Epithelial cell of proximal tubule (primary cell): ENCODE measurements at regions not wholly inside any gene's neighbourhood (a gene's known extent, or its start where the extent isn't known, plus 50 kb on each side); places are given as distances from the start of the nearest gene placed in this dataset.

ENCODE experiments used
- DNase-seq: peaks from one replicate; pipeline ENCODE4 v3.0.0-alpha.2; 2011; ENCODE audit warnings: low read depth
- H3K4me3 ChIP-seq: 2 replicates; pipeline ENCODE4 v1.5.1; 2011; ENCODE audit warnings: low read depth, mild to moderate bottlenecking, low read length
- TF ChIP-seq, protein P1 (sequence below): conservative IDR thresholded peaks from 2 replicates; pipeline ENCODE4 v1.5.1; 2012; ENCODE audit warnings: low read depth, mild to moderate bottlenecking, low read length

DNA sequence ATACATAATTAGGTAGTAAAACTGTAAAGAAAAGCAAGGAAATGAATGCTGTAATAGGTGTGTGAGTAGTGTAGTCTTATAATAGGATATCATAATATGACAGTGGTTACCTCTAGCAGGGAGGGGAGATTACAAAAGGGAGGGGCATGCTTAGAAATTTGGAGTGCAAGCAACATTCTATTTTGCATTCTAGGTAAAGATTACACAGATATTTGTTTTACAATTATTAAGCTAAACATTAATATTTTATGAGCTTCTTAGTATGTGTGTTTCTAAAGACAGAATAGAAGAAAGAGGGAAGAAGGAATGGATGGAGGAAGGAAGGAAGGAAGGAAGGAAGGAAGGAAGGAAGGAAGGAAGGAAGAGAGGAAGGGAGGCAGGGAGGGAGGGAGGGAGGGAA, 177.9 kb downstream of the PAX3 start:
- DNase-seq, result no peak
- no peak overlapping the region for H3K4me3 ChIP-seq
- TF ChIP-seq, protein P1, sequence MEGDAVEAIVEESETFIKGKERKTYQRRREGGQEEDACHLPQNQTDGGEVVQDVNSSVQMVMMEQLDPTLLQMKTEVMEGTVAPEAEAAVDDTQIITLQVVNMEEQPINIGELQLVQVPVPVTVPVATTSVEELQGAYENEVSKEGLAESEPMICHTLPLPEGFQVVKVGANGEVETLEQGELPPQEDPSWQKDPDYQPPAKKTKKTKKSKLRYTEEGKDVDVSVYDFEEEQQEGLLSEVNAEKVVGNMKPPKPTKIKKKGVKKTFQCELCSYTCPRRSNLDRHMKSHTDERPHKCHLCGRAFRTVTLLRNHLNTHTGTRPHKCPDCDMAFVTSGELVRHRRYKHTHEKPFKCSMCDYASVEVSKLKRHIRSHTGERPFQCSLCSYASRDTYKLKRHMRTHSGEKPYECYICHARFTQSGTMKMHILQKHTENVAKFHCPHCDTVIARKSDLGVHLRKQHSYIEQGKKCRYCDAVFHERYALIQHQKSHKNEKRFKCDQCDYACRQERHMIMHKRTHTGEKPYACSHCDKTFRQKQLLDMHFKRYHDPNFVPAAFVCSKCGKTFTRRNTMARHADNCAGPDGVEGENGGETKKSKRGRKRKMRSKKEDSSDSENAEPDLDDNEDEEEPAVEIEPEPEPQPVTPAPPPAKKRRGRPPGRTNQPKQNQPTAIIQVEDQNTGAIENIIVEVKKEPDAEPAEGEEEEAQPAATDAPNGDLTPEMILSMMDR, result no peak

DNA sequence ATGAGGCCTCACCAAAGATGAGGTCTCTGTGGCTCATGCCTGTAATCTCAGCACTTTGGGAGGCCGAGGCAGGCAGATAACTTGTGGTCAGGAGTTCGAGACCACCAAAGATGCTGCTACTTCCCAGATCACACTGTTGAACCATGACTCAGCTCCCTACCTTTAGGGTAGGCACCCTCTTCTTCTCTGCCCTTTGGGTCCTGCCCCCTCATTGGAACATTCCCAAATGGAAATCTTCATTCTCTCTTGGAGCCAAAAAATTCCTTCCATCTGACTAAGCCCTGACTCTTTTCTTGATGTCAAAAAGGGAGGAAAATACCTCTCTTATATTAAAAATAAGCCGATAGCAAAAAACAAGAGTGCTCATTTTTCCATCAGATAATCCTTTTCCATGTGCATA, 183.5 kb downstream of the PAX3 start:
- no peak overlapping the region for H3K4me3 ChIP-seq
- no peak for DNase-seq
- TF ChIP-seq, protein P1, result no peak

DNA sequence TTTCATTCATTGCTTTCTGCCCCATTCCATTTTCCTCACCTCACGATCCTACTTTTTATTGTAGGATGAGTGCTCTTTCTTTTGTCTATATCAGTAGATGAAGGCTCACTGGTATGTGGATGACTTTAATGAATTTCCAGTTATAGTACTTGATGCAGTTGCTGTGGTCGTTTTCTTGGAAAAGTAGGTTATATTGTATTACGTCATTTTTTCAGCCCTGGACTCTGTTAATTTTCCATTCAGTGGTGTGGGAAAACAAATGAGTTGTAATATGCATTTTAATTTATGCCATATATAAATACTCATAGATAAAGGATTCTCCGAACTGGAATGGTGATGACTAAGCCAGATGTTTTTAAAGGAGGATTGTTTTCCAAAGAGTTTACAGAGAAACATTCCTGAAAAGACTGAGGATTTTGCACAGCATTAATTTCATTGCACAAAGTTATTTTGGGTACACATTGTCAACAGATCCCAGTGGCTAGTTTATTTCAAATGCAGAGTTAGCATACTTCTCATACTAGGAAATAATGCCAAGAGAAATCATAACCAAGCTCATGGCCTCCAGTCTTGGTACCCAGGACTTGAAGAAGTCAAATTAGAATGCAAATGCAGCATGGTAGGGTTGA, 189.7 kb downstream of the PAX3 start:
- TF ChIP-seq, protein P1, result no peak
- DNase-seq, result no peak

DNA sequence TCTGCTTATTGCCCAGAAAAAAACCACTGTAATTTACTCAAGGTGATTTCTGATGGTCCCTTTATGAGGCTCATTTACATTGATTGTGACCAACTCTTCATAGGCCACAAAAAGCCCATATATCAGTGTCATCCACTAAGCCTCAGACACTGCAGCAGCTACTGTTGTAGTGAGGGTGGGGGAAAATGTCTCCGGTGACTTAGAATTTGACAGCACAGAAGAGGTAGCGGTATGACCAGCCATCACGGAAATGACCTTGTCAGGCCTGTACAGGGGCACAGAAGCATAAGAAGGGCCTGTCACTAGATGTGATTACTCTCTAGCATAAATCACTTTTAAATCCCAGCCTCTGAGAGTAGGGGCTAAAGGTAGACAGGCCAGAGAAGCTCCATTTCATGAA, 190.3 kb downstream of the PAX3 start:
- no peak overlapping the region for H3K4me3 ChIP-seq
- no peak for DNase-seq
- TF ChIP-seq, protein P1, result no peak

More for the DNA sequence above, 189.7 kb downstream of the PAX3 start:
- H3K4me3 ChIP-seq, result no peak overlapping the region

DNA sequence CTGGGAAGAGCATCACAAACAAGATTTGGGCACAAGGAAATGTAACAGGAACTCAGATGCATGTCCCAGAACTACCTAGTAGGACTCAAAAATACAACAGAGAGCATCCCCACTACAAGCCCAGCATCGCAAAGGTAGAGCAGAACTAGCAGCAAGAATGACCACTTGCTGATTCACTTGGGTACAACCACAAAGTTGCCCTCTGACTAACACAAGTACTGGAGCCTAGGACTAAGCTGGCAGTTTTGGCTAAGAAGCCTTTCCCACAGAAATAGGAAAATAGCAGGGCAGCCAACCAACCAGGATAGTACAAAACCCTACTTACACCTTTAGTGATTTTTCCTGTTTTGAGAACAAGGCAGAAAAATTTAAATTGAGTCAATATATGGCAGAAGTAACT, 193.8 kb downstream of the PAX3 start:
- no peak overlapping the region for H3K4me3 ChIP-seq
- TF ChIP-seq, protein P1, result no peak
- no peak for DNase-seq

DNA sequence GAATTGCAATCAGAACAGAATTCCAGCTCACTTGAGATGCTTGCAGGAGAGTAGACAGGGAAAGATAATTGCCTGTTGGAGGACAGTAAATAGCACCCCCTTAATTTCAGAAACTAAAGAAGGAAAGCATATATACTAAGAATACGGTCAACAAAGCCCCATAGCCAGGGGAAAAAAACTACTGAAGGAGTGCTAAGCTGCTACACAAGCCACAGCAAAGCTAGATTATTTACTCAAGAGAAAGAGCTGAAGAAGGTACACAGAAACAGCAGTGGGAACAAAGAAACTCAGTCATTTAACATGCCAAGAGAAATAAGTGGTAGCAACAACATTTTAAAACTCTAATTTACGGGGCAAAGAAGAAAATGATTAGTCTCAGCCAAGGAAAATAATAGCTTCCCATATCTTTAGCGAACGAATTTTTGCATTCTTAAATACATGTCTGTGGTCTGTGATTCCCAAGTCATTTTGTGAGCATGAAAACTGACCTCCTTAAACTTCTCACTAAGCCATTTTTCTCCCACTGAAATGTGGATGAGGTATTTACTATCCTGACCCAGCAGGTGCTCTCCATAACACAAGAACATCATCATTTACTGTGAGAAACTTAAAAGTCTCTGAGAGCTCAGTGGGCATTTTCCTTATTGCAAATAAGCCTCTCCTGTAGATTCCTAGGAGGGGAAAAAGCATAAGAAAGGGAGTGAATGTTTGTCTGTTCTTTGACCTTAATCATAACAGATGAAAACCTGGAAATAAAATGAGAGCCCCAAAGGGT, 196.0 kb downstream of the PAX3 start:
- TF ChIP-seq, protein P1, result no peak
- no peak overlapping the region for H3K4me3 ChIP-seq
- DNase-seq, result no peak
